HEK293T (cell line): ENCODE measurements at regions not wholly inside any gene's neighbourhood (a gene's known extent, or its start where the extent isn't known, plus 50 kb on each side); places are given as distances from the start of the nearest gene placed in this dataset.

Experiments
- ARNT ChIP-seq: fragments of 450-650 bp; IDR thresholded peaks from 2 replicates; pipeline ENCODE4 v1.6.1; 2017; ENCODE audit warnings: mild to moderate bottlenecking
- BHLHE40 ChIP-seq: fragments of 450-650 bp; IDR thresholded peaks from 2 replicates; pipeline ENCODE4 v1.6.1; 2016; ENCODE audit warnings: mild to moderate bottlenecking, moderate library complexity, borderline replicate concordance
- CTBP1 ChIP-seq: fragments of 450-650 bp; IDR thresholded peaks from 2 replicates; pipeline ENCODE4 v1.6.1; 2016; ENCODE audit warnings: borderline replicate concordance
- ELF4 ChIP-seq: fragments of 450-650 bp; IDR thresholded peaks from 2 replicates; pipeline ENCODE4 v1.6.1; 2017; ENCODE audit warnings: antibody characterized with exemption
- FOXA1 ChIP-seq: fragments of 450-650 bp; IDR thresholded peaks from 2 replicates; pipeline ENCODE4 v1.6.1; 2016; ENCODE audit warnings: mild to moderate bottlenecking
- FOXK2 ChIP-seq: fragments of 450-650 bp; IDR thresholded peaks from 2 replicates; pipeline ENCODE4 v1.6.1; 2016; ENCODE audit warnings: mild to moderate bottlenecking
- FOXM1 ChIP-seq: fragments of 450-650 bp; IDR thresholded peaks from 2 replicates; pipeline ENCODE4 v1.6.1; 2017; ENCODE audit warnings: mild to moderate bottlenecking, borderline replicate concordance
- HDGF ChIP-seq: fragments of 450-650 bp; IDR thresholded peaks from 2 replicates; pipeline ENCODE4 v1.6.1; 2017; ENCODE audit warnings: antibody characterized with exemption, borderline replicate concordance
- L3MBTL2 ChIP-seq: fragments of 450-650 bp; conservative IDR thresholded peaks from 2 replicates; pipeline ENCODE4 v1.6.1; 2016; ENCODE audit warnings: mild to moderate bottlenecking
- LEF1 ChIP-seq: fragments of 450-650 bp; IDR thresholded peaks from 2 replicates; pipeline ENCODE4 v1.6.1; 2017; ENCODE audit warnings: mild to moderate bottlenecking, borderline replicate concordance
- NFRKB ChIP-seq: fragments of 450-650 bp; IDR thresholded peaks from 2 replicates; pipeline ENCODE4 v1.6.1; 2016; ENCODE audit warnings: mild to moderate bottlenecking, moderate library complexity
- PKNOX1 ChIP-seq: fragments of 450-650 bp; IDR thresholded peaks from 2 replicates; pipeline ENCODE4 v1.6.1; 2016
- SP1 ChIP-seq: fragments of 450-650 bp; IDR thresholded peaks from 2 replicates; pipeline ENCODE4 v1.6.1; 2017
- TARDBP ChIP-seq: fragments of 450-650 bp; IDR thresholded peaks from 2 replicates; pipeline ENCODE4 v1.6.1; 2016

DNA sequence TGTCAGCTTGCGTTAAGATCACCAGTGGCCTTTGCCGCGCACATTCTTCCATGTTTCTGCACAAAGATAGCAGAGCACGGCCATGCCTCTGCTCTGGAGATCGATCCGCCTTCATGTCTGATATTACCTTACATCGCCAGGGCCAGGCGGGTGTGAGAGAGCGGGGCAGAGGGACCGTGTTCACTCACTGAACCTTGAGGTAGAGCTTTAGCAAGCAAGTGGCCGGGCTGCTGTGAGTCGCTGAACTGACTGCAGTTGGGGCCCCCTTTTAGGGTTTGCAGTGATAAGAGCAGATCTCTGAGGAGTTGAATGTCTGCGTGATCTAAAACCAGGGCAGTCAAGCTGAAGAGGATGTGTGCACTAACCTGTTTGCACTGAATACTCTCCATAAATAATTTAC is 275.4 kb upstream of the OBI1 start:
- TF ChIP-seq SP1 (no peak), BHLHE40 (no peak), HDGF (no peak), ARNT (no peak), FOXM1 (no peak), FOXK2 (no peak), NFRKB (no peak), ELF4 (no peak), LEF1 (no peak), PKNOX1 (no peak), FOXA1 (no peak), L3MBTL2 (no peak), CTBP1 (no peak), TARDBP (no peak)
